ENCODE measurements at regions not wholly inside any gene's neighbourhood (a gene's known extent, or its start where the extent isn't known, plus 50 kb on each side); places are given as distances from the start of the nearest gene placed in this dataset.

- H3K27ac Mint-ChIP-seq = no peak overlapping the region
- Histone ChIP-seq H3K4me1 (ENCODE audit: insufficient read depth, low read length) (no peaks in the 10 kb centered on the region), H3K27me3 (ENCODE audit: insufficient read depth, low read length, poor library complexity, severe bottlenecking) (no peaks in the 10 kb centered on the region), H3K36me3 (ENCODE audit: insufficient read depth, low read length) (no peaks in the 10 kb centered on the region), H3K9me3 (ENCODE audit: low read length) (no peaks in the 10 kb centered on the region), H3K27ac (ENCODE audit: low read depth, low read length) (no peak overlapping the region), H3K4me3 (ENCODE audit: low read length) (no peak overlapping the region)
- no peaks in the 10 kb centered on the region for H3K4me1 Mint-ChIP-seq
- CTCF ChIA-PET = no interaction called here
- peaks cover 0 to 4% (median 0%) of the 10 kb centered on the region in 5 donors for H3K9me3 Mint-ChIP-seq
- POLR2A ChIA-PET = no interaction called here
- H3K27me3 Mint-ChIP-seq = peaks cover 3 to 9% of the 10 kb centered on the region in 2 donors
- H3K4me3 Mint-ChIP-seq = no peak overlapping the region
- H3K36me3 Mint-ChIP-seq = no peaks in the 10 kb centered on the region
- no peak for DNase-seq
Observed at GRCh38 chr21:41037212-41037611, 130.7 kb upstream of the BACE2 start.

- Mint-ChIP-seq H3K27me3 (peaks cover 3 to 6% of the 10 kb centered on the region in 2 donors), H3K36me3 (no peaks in the 10 kb centered on the region), H3K4me3 (no peak overlapping the region), H3K27ac (no peak overlapping the region), H3K9me3 (no peaks in the 10 kb centered on the region), H3K4me1 (no peaks in the 10 kb centered on the region)
- no peak overlapping the region for H3K27ac ChIP-seq (ENCODE audit: low read depth, low read length)
- no peaks in the 10 kb centered on the region for H3K4me1 ChIP-seq (ENCODE audit: insufficient read depth, low read length)
- H3K36me3 ChIP-seq (ENCODE audit: insufficient read depth, low read length) = no peaks in the 10 kb centered on the region
- no peak overlapping the region for H3K4me3 ChIP-seq (ENCODE audit: low read length)
- ChIA-PET CTCF (no interaction called here), POLR2A (no interaction called here)
- DNase-seq = no peak
- no peaks in the 10 kb centered on the region for H3K27me3 ChIP-seq (ENCODE audit: insufficient read depth, low read length, poor library complexity, severe bottlenecking)
- H3K9me3 ChIP-seq (ENCODE audit: low read length) = no peaks in the 10 kb centered on the region
Observed at GRCh38 chr21:41037936-41038335, 130.0 kb upstream of the BACE2 start.

GRCh38 chr21:41043014-41043413 lies 124.9 kb upstream of the BACE2 start:
- no peak overlapping the region for H3K27ac Mint-ChIP-seq
- ChIA-PET CTCF (no interaction called here), POLR2A (no interaction called here)
- H3K27ac ChIP-seq (ENCODE audit: low read depth, low read length) = no peak overlapping the region
- no peak overlapping the region for H3K4me3 Mint-ChIP-seq
- H3K4me1 Mint-ChIP-seq = no peaks in the 10 kb centered on the region
- H3K9me3 Mint-ChIP-seq = no peaks in the 10 kb centered on the region
- no peaks in the 10 kb centered on the region for H3K36me3 Mint-ChIP-seq
- H3K4me3 ChIP-seq (ENCODE audit: low read length) = no peak overlapping the region
- H3K27me3 ChIP-seq (ENCODE audit: insufficient read depth, low read length, poor library complexity, severe bottlenecking) = no peaks in the 10 kb centered on the region
- no peaks in the 10 kb centered on the region for H3K36me3 ChIP-seq (ENCODE audit: insufficient read depth, low read length)
- DNase-seq = no peak
- no peaks in the 10 kb centered on the region for H3K4me1 ChIP-seq (ENCODE audit: insufficient read depth, low read length)
- no peaks in the 10 kb centered on the region for H3K9me3 ChIP-seq (ENCODE audit: low read length)
- peaks cover 5 to 21% of the 10 kb centered on the region in 2 donors for H3K27me3 Mint-ChIP-seq

GRCh38 chr21:41045534-41046268 lies 122.3 kb upstream of the BACE2 start:
- no peak overlapping the region for H3K4me3 Mint-ChIP-seq
- CTCF ChIA-PET = no interaction called here
- Histone ChIP-seq H3K4me1 (ENCODE audit: insufficient read depth, low read length) (no peaks in the 10 kb centered on the region), H3K9me3 (ENCODE audit: low read length) (no peaks in the 10 kb centered on the region), H3K27ac (ENCODE audit: low read depth, low read length) (no peak overlapping the region), H3K36me3 (ENCODE audit: insufficient read depth, low read length) (no peaks in the 10 kb centered on the region), H3K4me3 (ENCODE audit: low read length) (no peak overlapping the region), H3K27me3 (ENCODE audit: insufficient read depth, low read length, poor library complexity, severe bottlenecking) (no peaks in the 10 kb centered on the region)
- H3K36me3 Mint-ChIP-seq = no peaks in the 10 kb centered on the region
- H3K4me1 Mint-ChIP-seq = no peaks in the 10 kb centered on the region
- H3K27me3 Mint-ChIP-seq = peaks cover 5 to 14% of the 10 kb centered on the region in 2 donors
- POLR2A ChIA-PET = no interaction called here
- DNase-seq = no peak
- H3K9me3 Mint-ChIP-seq = no peaks in the 10 kb centered on the region
- no peak overlapping the region for H3K27ac Mint-ChIP-seq

- POLR2A ChIA-PET = no interaction called here
Observed at GRCh38 chr21:41048145-41048544, 119.8 kb upstream of the BACE2 start.

GRCh38 chr21:41048623-41049022 lies 119.3 kb upstream of the BACE2 start:
- POLR2A ChIA-PET = no interaction called here
- Histone ChIP-seq H3K4me1 (ENCODE audit: insufficient read depth, low read length) (no peaks in the 10 kb centered on the region), H3K4me3 (ENCODE audit: low read length) (no peak overlapping the region), H3K36me3 (ENCODE audit: insufficient read depth, low read length) (no peaks in the 10 kb centered on the region), H3K27me3 (ENCODE audit: insufficient read depth, low read length, poor library complexity, severe bottlenecking) (no peaks in the 10 kb centered on the region), H3K9me3 (ENCODE audit: low read length) (no peaks in the 10 kb centered on the region), H3K27ac (ENCODE audit: low read depth, low read length) (no peak overlapping the region)
- CTCF ChIA-PET = no interaction called here
- Mint-ChIP-seq H3K27me3 (peaks cover 5 to 10% of the 10 kb centered on the region in 2 donors), H3K4me1 (no peaks in the 10 kb centered on the region), H3K36me3 (no peaks in the 10 kb centered on the region), H3K9me3 (peaks cover 0 to 3% (median 0%) of the 10 kb centered on the region in 5 donors), H3K27ac (no peak overlapping the region), H3K4me3 (no peak overlapping the region)
- DNase-seq = no peak

More at GRCh38 chr21:41048145-41048544, 119.8 kb upstream of the BACE2 start:
- Histone ChIP-seq H3K27ac (ENCODE audit: low read depth, low read length) (no peak overlapping the region), H3K27me3 (ENCODE audit: insufficient read depth, low read length, poor library complexity, severe bottlenecking) (no peaks in the 10 kb centered on the region), H3K4me3 (ENCODE audit: low read length) (no peak overlapping the region), H3K4me1 (ENCODE audit: insufficient read depth, low read length) (no peaks in the 10 kb centered on the region), H3K36me3 (ENCODE audit: insufficient read depth, low read length) (no peaks in the 10 kb centered on the region), H3K9me3 (ENCODE audit: low read length) (no peaks in the 10 kb centered on the region)
- no peak for DNase-seq
- Mint-ChIP-seq H3K36me3 (no peaks in the 10 kb centered on the region), H3K4me1 (no peaks in the 10 kb centered on the region), H3K9me3 (peaks cover 0 to 3% (median 0%) of the 10 kb centered on the region in 5 donors), H3K27ac (no peak overlapping the region), H3K4me3 (no peak overlapping the region), H3K27me3 (peaks cover 5 to 14% of the 10 kb centered on the region in 2 donors)
- CTCF ChIA-PET = no interaction called here

GRCh38 chr21:41052820-41053555 lies 115.0 kb upstream of the BACE2 start:
- CTCF ChIA-PET = no interaction called here
- no peak overlapping the region for H3K27ac Mint-ChIP-seq
- H3K9me3 Mint-ChIP-seq = peaks cover 0 to 6% (median 0%) of the 10 kb centered on the region in 5 donors

GRCh38 chr21:41054018-41054578 lies 113.9 kb upstream of the BACE2 start:
- no peaks in the 10 kb centered on the region for H3K27me3 ChIP-seq (ENCODE audit: insufficient read depth, low read length, poor library complexity, severe bottlenecking)
- Mint-ChIP-seq H3K4me1 (no peaks in the 10 kb centered on the region), H3K27me3 (peaks cover 0 to 8% of the 10 kb centered on the region in 2 donors), H3K9me3 (peaks cover 0 to 6% (median 0%) of the 10 kb centered on the region in 5 donors), H3K36me3 (no peaks in the 10 kb centered on the region), H3K4me3 (no peak overlapping the region), H3K27ac (no peak overlapping the region)
- H3K4me3 ChIP-seq (ENCODE audit: low read length) = no peak overlapping the region
- no peaks in the 10 kb centered on the region for H3K4me1 ChIP-seq (ENCODE audit: insufficient read depth, low read length)
- no peaks in the 10 kb centered on the region for H3K9me3 ChIP-seq (ENCODE audit: low read length)
- POLR2A ChIA-PET = no interaction called here
- DNase-seq = no peak
- H3K27ac ChIP-seq (ENCODE audit: low read depth, low read length) = no peak overlapping the region
- no peaks in the 10 kb centered on the region for H3K36me3 ChIP-seq (ENCODE audit: insufficient read depth, low read length)
- CTCF ChIA-PET = no interaction called here

More at GRCh38 chr21:41052820-41053555, 115.0 kb upstream of the BACE2 start:
- no peak for DNase-seq
- peaks cover 0 to 8% of the 10 kb centered on the region in 2 donors for H3K27me3 Mint-ChIP-seq
- Histone ChIP-seq H3K36me3 (ENCODE audit: insufficient read depth, low read length) (no peaks in the 10 kb centered on the region), H3K4me3 (ENCODE audit: low read length) (no peak overlapping the region), H3K27me3 (ENCODE audit: insufficient read depth, low read length, poor library complexity, severe bottlenecking) (no peaks in the 10 kb centered on the region), H3K27ac (ENCODE audit: low read depth, low read length) (no peak overlapping the region), H3K4me1 (ENCODE audit: insufficient read depth, low read length) (no peaks in the 10 kb centered on the region), H3K9me3 (ENCODE audit: low read length) (no peaks in the 10 kb centered on the region)
- POLR2A ChIA-PET = no interaction called here
- no peaks in the 10 kb centered on the region for H3K4me1 Mint-ChIP-seq
- H3K4me3 Mint-ChIP-seq = no peak overlapping the region
- H3K36me3 Mint-ChIP-seq = no peaks in the 10 kb centered on the region

Data from CD8-positive, alpha-beta memory T cell (primary cell).